ENCODE measurements at regions not wholly inside any gene's neighbourhood (a gene's known extent, or its start where the extent isn't known, plus 50 kb on each side); places are given as distances from the start of the nearest gene placed in this dataset.

- TF ChIP-seq, protein P1, sequence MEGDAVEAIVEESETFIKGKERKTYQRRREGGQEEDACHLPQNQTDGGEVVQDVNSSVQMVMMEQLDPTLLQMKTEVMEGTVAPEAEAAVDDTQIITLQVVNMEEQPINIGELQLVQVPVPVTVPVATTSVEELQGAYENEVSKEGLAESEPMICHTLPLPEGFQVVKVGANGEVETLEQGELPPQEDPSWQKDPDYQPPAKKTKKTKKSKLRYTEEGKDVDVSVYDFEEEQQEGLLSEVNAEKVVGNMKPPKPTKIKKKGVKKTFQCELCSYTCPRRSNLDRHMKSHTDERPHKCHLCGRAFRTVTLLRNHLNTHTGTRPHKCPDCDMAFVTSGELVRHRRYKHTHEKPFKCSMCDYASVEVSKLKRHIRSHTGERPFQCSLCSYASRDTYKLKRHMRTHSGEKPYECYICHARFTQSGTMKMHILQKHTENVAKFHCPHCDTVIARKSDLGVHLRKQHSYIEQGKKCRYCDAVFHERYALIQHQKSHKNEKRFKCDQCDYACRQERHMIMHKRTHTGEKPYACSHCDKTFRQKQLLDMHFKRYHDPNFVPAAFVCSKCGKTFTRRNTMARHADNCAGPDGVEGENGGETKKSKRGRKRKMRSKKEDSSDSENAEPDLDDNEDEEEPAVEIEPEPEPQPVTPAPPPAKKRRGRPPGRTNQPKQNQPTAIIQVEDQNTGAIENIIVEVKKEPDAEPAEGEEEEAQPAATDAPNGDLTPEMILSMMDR (IDR thresholded peaks at IDR 0.05; ENCODE audit: insufficient read depth, low read length, poor library complexity, severe bottlenecking) = no peak
- no peak for TF ChIP-seq EZH2phosphoT487 (conservative IDR thresholded peaks at IDR 0.05; ENCODE audit: low read length)
Observed at GRCh38 chr2:128782411-128783192, 463.9 kb upstream of the HS6ST1 start.
